ENCODE measurements at regions not wholly inside any gene's neighbourhood (a gene's known extent, or its start where the extent isn't known, plus 50 kb on each side); places are given as distances from the start of the nearest gene placed in this dataset.

DNA sequence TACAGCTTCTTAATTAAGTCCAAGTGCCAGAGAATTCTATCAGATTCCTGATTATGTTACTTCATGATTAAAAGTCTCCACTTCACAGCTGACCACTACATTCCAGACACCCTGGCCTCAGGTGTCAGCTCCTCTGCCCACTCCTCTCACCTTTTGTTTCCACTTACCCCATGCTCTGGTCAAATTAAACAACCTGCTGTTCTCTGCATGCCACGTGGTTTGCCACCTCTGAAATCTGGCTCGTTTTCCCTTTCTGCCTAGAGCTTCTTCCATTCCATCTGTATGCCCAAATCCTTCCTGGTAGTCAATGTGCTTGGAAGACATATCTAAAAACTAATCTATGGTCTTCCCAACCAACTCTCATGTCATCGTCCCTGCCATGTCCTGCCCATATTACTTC is 158.6 kb downstream of the ICE1 start:
- TF ChIP-seq EP300 (IDR thresholded peaks at IDR 0.05) (no peak), POLR2AphosphoS5 (IDR thresholded peaks at IDR 0.05) (no peak), POLR2A (IDR thresholded peaks at IDR 0.05) (no peak)
- TF ChIP-seq, protein P1, sequence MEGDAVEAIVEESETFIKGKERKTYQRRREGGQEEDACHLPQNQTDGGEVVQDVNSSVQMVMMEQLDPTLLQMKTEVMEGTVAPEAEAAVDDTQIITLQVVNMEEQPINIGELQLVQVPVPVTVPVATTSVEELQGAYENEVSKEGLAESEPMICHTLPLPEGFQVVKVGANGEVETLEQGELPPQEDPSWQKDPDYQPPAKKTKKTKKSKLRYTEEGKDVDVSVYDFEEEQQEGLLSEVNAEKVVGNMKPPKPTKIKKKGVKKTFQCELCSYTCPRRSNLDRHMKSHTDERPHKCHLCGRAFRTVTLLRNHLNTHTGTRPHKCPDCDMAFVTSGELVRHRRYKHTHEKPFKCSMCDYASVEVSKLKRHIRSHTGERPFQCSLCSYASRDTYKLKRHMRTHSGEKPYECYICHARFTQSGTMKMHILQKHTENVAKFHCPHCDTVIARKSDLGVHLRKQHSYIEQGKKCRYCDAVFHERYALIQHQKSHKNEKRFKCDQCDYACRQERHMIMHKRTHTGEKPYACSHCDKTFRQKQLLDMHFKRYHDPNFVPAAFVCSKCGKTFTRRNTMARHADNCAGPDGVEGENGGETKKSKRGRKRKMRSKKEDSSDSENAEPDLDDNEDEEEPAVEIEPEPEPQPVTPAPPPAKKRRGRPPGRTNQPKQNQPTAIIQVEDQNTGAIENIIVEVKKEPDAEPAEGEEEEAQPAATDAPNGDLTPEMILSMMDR (IDR thresholded peaks at IDR 0.05) = no peak

Data from gastroesophageal sphincter (tissue), 3 donors.